Liver (tissue), 8 donors: ENCODE measurements at regions not wholly inside any gene's neighbourhood (a gene's known extent, or its start where the extent isn't known, plus 50 kb on each side); places are given as distances from the start of the nearest gene placed in this dataset.

ENCODE experiments used
- DNase-seq: peaks from one replicate; pipeline ENCODE4 v3.0.0-alpha.2; 2017; ENCODE audit warnings: low spot score
- H3K27ac ChIP-seq, 2 donors: one replicate each; pipeline ENCODE4 v1.7.0; 2013; ENCODE audit warnings: inconsistent platforms in 2 of 2, low read length in 2 of 2, control low read depth in 1 of 2, low read depth in 1 of 2, mild to moderate bottlenecking in 1 of 2
- H3K27me3 ChIP-seq, 4 donors: one replicate each; pipeline versions ENCODE4 v1.6.1 to v1.7.0; 2013; ENCODE audit warnings: low read length in 3 of 4, inconsistent platforms in 1 of 4, mild to moderate bottlenecking in 1 of 4, moderate library complexity in 1 of 4; ENCODE audit not compliant: control insufficient read depth in 4 of 4, insufficient read depth in 4 of 4
- H3K36me3 ChIP-seq, 4 donors: one replicate each; pipeline versions ENCODE4 v1.6.1 to v1.7.0; 2013; ENCODE audit warnings: low read length in 3 of 4, mild to moderate bottlenecking in 3 of 4, low read depth in 1 of 4, moderate library complexity in 1 of 4; ENCODE audit not compliant: control insufficient read depth in 4 of 4, insufficient read depth in 3 of 4
- H3K4me1 ChIP-seq, 4 donors: one replicate each; pipeline versions ENCODE4 v1.6.1 to v1.7.0; 2013; ENCODE audit warnings: low read length in 3 of 4, mild to moderate bottlenecking in 3 of 4, moderate library complexity in 1 of 4; ENCODE audit not compliant: control insufficient read depth in 4 of 4, insufficient read depth in 4 of 4
- H3K4me3 ChIP-seq, 3 donors: one replicate each; pipeline versions ENCODE4 v1.6.1 to v1.7.0; 2013; ENCODE audit warnings: low read length in 3 of 3, control low read depth in 1 of 3, low read depth in 1 of 3, mild to moderate bottlenecking in 1 of 3
- H3K9ac ChIP-seq, 2 donors: one replicate each; pipeline ENCODE4 v1.7.0; 2013; ENCODE audit warnings: low read length in 2 of 2, mild to moderate bottlenecking in 2 of 2, moderate library complexity in 2 of 2, control low read depth in 1 of 2, low read depth in 1 of 2
- H3K9me3 ChIP-seq, 4 donors: one replicate each; pipeline versions ENCODE4 v1.6.1 to v1.7.0; 2013; ENCODE audit warnings: low read length in 3 of 4; ENCODE audit not compliant: control insufficient read depth in 4 of 4
- EGR1 ChIP-seq, 2 donors: IDR thresholded peaks; 2 replicates each; pipeline ENCODE4 v1.6.1; 2016 to 2018; ENCODE audit warnings: antibody characterized with exemption in 2 of 2, low read depth in 2 of 2
- FOXA1 ChIP-seq: IDR thresholded peaks from 2 replicates; pipeline ENCODE4 v1.6.1; 2016; ENCODE audit warnings: antibody characterized with exemption
- FOXA2 ChIP-seq: IDR thresholded peaks from 2 replicates; pipeline ENCODE4 v1.6.1; 2016; ENCODE audit warnings: antibody characterized with exemption
- GABPA ChIP-seq, 2 donors: IDR thresholded peaks in 1 of 2; conservative IDR thresholded peaks in 1 of 2; 2 replicates each; pipeline ENCODE4 v1.6.1; 2016; ENCODE audit warnings: antibody characterized with exemption in 2 of 2, mild to moderate bottlenecking in 1 of 2, moderate library complexity in 1 of 2
- HNF4A ChIP-seq, 2 donors: conservative IDR thresholded peaks; 2 replicates each; pipeline ENCODE4 v1.6.1; 2016; ENCODE audit warnings: antibody characterized with exemption in 2 of 2, mild to moderate bottlenecking in 2 of 2
- HNF4G ChIP-seq: IDR thresholded peaks from 2 replicates; pipeline ENCODE4 v1.6.1; 2016; ENCODE audit warnings: antibody characterized with exemption
- JUND ChIP-seq, 2 donors: IDR thresholded peaks; 2 replicates each; pipeline ENCODE4 v1.6.1; 2016; ENCODE audit warnings: antibody characterized with exemption in 2 of 2
- NR2F2 ChIP-seq: IDR thresholded peaks from 2 replicates; pipeline ENCODE4 v1.6.1; 2016; ENCODE audit warnings: antibody characterized with exemption
- RAD21 ChIP-seq, 2 donors: IDR thresholded peaks; 2 replicates each; pipeline ENCODE4 v1.6.1; 2016; ENCODE audit warnings: antibody characterized with exemption in 2 of 2, mild to moderate bottlenecking in 2 of 2
- RXRA ChIP-seq, 2 donors: IDR thresholded peaks; 2 replicates each; pipeline ENCODE4 v1.6.1; 2017 to 2018; ENCODE audit warnings: antibody characterized with exemption in 2 of 2, mild to moderate bottlenecking in 1 of 2
- SP1 ChIP-seq: IDR thresholded peaks from 2 replicates; pipeline ENCODE4 v1.6.1; 2018; ENCODE audit warnings: antibody characterized with exemption, mild to moderate bottlenecking
- TAF1 ChIP-seq: conservative IDR thresholded peaks from 2 replicates; pipeline ENCODE4 v1.6.1; 2016; ENCODE audit warnings: antibody characterized with exemption, mild to moderate bottlenecking
- YY1 ChIP-seq: IDR thresholded peaks from 2 replicates; pipeline ENCODE4 v1.6.1; 2016; ENCODE audit warnings: antibody characterized with exemption, mild to moderate bottlenecking
- WGBS: extraction: QIAGEN DNeasy Blood & Tissue Kit; methylation state at CpG from one replicate; pipeline ENCODE4 v1.1.7; 2013; 5-methylcytosine and 5-hydroxymethylcytosine counted together
- TF ChIP-seq, protein P1 (sequence below): IDR thresholded peaks from 2 replicates; pipeline ENCODE4 v1.6.1; 2016; ENCODE audit warnings: antibody characterized with exemption
- TF ChIP-seq, protein P2 (sequence below): IDR thresholded peaks from 2 replicates; pipeline ENCODE4 v1.6.1; 2016; ENCODE audit warnings: antibody characterized with exemption
- TF ChIP-seq, protein P3 (sequence below): IDR thresholded peaks from 2 replicates; pipeline ENCODE4 v1.6.1; 2016; ENCODE audit warnings: antibody characterized with exemption, mild to moderate bottlenecking
- TF ChIP-seq, protein P4 (sequence below): fragments of 150-350 bp; IDR thresholded peaks from 2 replicates; pipeline ENCODE4 v1.5.1; 2017; ENCODE audit warnings: improper control_type of control experiment, low read depth, low read length; ENCODE audit not compliant: missing input control
- TF ChIP-seq, protein P5 (sequence below): IDR thresholded peaks from 2 replicates; pipeline ENCODE4 v1.6.1; 2016; ENCODE audit warnings: antibody characterized with exemption
- donor health status: healthy.
- donor health status: healthy.
- donor health status: healthy.
- donor health status: healthy.
- donor health status: healthy.

DNA sequence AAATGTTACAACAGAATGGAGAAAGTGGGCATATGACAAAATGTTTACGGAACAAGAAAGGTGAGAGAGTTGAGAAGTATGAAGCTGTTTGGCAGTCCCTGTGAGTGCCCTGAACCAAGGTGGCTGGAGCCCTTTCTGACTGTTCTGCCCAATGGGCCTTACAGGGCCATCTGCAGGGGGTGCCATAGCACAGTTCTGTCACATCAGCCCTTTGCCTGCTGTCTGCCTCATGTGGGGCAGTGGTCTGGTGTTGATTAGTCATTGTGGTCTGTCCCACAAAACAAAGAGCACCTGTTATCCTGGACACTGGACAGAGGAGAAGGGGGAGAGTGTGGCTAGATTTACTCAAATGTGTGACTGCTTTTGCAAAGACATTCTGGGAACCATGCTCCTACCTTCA is 51.5 kb upstream of the OSBPL3 start:
- Histone ChIP-seq H3K27me3 (no peaks in the 10 kb centered on the region), H3K9ac (no peak overlapping the region), H3K9me3 (peaks cover 0 to 5% (median under 1%) of the 10 kb centered on the region in 4 donors), H3K4me3 (no peak overlapping the region), H3K4me1 (no peaks in the 10 kb centered on the region), H3K36me3 (no peaks in the 10 kb centered on the region), H3K27ac (no peak overlapping the region)
- TF ChIP-seq, protein P1, sequence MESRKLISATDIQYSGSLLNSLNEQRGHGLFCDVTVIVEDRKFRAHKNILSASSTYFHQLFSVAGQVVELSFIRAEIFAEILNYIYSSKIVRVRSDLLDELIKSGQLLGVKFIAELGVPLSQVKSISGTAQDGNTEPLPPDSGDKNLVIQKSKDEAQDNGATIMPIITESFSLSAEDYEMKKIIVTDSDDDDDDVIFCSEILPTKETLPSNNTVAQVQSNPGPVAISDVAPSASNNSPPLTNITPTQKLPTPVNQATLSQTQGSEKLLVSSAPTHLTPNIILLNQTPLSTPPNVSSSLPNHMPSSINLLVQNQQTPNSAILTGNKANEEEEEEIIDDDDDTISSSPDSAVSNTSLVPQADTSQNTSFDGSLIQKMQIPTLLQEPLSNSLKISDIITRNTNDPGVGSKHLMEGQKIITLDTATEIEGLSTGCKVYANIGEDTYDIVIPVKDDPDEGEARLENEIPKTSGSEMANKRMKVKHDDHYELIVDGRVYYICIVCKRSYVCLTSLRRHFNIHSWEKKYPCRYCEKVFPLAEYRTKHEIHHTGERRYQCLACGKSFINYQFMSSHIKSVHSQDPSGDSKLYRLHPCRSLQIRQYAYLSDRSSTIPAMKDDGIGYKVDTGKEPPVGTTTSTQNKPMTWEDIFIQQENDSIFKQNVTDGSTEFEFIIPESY = no peak
- TF ChIP-seq GABPA (IDR thresholded peaks at IDR 0.05 in 1 of 2, conservative IDR thresholded peaks at IDR 0.05 in 1 of 2) (no peak), TAF1 (no peak), HNF4A (conservative IDR thresholded peaks at IDR 0.05) (no peak), NR2F2 (no peak), FOXA2 (no peak), RXRA (IDR thresholded peaks at IDR 0.05) (no peak), RAD21 (IDR thresholded peaks at IDR 0.05) (no peak), JUND (IDR thresholded peaks at IDR 0.05) (no peak), FOXA1 (no peak), YY1 (no peak), EGR1 (IDR thresholded peaks at IDR 0.05; ENCODE audit: low read depth in 2 of 2) (no peak), HNF4G (no peak), SP1 (no peak)
- TF ChIP-seq, protein P2, sequence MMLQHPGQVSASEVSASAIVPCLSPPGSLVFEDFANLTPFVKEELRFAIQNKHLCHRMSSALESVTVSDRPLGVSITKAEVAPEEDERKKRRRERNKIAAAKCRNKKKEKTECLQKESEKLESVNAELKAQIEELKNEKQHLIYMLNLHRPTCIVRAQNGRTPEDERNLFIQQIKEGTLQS = no peak
- TF ChIP-seq, protein P3, sequence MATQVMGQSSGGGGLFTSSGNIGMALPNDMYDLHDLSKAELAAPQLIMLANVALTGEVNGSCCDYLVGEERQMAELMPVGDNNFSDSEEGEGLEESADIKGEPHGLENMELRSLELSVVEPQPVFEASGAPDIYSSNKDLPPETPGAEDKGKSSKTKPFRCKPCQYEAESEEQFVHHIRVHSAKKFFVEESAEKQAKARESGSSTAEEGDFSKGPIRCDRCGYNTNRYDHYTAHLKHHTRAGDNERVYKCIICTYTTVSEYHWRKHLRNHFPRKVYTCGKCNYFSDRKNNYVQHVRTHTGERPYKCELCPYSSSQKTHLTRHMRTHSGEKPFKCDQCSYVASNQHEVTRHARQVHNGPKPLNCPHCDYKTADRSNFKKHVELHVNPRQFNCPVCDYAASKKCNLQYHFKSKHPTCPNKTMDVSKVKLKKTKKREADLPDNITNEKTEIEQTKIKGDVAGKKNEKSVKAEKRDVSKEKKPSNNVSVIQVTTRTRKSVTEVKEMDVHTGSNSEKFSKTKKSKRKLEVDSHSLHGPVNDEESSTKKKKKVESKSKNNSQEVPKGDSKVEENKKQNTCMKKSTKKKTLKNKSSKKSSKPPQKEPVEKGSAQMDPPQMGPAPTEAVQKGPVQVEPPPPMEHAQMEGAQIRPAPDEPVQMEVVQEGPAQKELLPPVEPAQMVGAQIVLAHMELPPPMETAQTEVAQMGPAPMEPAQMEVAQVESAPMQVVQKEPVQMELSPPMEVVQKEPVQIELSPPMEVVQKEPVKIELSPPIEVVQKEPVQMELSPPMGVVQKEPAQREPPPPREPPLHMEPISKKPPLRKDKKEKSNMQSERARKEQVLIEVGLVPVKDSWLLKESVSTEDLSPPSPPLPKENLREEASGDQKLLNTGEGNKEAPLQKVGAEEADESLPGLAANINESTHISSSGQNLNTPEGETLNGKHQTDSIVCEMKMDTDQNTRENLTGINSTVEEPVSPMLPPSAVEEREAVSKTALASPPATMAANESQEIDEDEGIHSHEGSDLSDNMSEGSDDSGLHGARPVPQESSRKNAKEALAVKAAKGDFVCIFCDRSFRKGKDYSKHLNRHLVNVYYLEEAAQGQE = no peak
- TF ChIP-seq, protein P4, sequence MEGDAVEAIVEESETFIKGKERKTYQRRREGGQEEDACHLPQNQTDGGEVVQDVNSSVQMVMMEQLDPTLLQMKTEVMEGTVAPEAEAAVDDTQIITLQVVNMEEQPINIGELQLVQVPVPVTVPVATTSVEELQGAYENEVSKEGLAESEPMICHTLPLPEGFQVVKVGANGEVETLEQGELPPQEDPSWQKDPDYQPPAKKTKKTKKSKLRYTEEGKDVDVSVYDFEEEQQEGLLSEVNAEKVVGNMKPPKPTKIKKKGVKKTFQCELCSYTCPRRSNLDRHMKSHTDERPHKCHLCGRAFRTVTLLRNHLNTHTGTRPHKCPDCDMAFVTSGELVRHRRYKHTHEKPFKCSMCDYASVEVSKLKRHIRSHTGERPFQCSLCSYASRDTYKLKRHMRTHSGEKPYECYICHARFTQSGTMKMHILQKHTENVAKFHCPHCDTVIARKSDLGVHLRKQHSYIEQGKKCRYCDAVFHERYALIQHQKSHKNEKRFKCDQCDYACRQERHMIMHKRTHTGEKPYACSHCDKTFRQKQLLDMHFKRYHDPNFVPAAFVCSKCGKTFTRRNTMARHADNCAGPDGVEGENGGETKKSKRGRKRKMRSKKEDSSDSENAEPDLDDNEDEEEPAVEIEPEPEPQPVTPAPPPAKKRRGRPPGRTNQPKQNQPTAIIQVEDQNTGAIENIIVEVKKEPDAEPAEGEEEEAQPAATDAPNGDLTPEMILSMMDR = no peak
- TF ChIP-seq, protein P5, sequence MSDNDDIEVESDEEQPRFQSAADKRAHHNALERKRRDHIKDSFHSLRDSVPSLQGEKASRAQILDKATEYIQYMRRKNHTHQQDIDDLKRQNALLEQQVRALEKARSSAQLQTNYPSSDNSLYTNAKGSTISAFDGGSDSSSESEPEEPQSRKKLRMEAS = no peak
- DNase-seq = no peak
- 98% methylated on average over 1 of the region's 1 CpG for WGBS
